ENCODE measurements at regions not wholly inside any gene's neighbourhood (a gene's known extent, or its start where the extent isn't known, plus 50 kb on each side); places are given as distances from the start of the nearest gene placed in this dataset.

GRCh38 chr6:110544472-110544871 lies 68.1 kb upstream of the SLC22A16 start:
- intact Hi-C loops (cut with DNase I): no loop called here
- FAIRE-seq: no peak
- no peak overlapping the region for H3K4me3 ChIP-seq (ENCODE audit: low read length in 3 of 3)
- TF ChIP-seq, protein P1, sequence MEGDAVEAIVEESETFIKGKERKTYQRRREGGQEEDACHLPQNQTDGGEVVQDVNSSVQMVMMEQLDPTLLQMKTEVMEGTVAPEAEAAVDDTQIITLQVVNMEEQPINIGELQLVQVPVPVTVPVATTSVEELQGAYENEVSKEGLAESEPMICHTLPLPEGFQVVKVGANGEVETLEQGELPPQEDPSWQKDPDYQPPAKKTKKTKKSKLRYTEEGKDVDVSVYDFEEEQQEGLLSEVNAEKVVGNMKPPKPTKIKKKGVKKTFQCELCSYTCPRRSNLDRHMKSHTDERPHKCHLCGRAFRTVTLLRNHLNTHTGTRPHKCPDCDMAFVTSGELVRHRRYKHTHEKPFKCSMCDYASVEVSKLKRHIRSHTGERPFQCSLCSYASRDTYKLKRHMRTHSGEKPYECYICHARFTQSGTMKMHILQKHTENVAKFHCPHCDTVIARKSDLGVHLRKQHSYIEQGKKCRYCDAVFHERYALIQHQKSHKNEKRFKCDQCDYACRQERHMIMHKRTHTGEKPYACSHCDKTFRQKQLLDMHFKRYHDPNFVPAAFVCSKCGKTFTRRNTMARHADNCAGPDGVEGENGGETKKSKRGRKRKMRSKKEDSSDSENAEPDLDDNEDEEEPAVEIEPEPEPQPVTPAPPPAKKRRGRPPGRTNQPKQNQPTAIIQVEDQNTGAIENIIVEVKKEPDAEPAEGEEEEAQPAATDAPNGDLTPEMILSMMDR (IDR thresholded peaks at IDR 0.05; ENCODE audit: borderline replicate concordance, extremely low read depth, insufficient read depth): no peak
- H3K36me3 ChIP-seq (ENCODE audit: control insufficient read depth in 2 of 3, insufficient read depth in 3 of 3, low read length in 3 of 3): no peaks in the 10 kb centered on the region
- H3K9me3 ChIP-seq (ENCODE audit: control insufficient read depth in 2 of 3, insufficient read depth in 1 of 3, low read length in 3 of 3): no peaks in the 10 kb centered on the region
- no peaks in the 10 kb centered on the region for H3K27me3 ChIP-seq (ENCODE audit: control insufficient read depth, insufficient read depth, low read length)
- no peak overlapping the region for H3K9ac ChIP-seq (ENCODE audit: low read length in 3 of 3)
- no peaks in the 10 kb centered on the region for H3K4me1 ChIP-seq (ENCODE audit: control insufficient read depth in 2 of 3, insufficient read depth in 2 of 3, low read depth in 1 of 3, low read length in 3 of 3)
- no peak for DNase-seq
- H3K27ac ChIP-seq (ENCODE audit: low read depth in 2 of 2, low read length in 2 of 2): no peak overlapping the region

DNA sequence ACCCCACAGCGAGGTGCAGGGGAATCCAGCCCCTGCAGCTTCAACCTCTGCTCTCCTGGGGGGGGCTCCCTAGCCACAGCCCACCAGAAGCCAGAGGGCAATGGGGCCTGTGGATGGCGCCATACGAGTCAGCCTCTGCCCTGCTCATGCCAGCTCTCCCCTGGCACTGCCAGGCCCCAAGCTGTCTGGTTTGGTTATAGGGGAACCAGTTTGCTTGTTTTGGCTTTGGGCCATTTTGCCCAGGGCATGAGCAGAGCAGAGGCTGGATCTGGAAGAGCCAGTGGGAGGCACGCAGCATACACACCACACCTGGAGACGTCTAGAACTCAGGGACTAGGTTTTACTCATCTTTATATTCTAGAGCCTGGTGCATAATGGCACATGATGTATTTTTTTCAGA lies 66.7 kb upstream of the SLC22A16 start:
- Histone ChIP-seq H3K27me3 (ENCODE audit: control insufficient read depth, insufficient read depth, low read length) (no peaks in the 10 kb centered on the region), H3K27ac (ENCODE audit: low read depth in 2 of 2, low read length in 2 of 2) (no peak overlapping the region), H3K4me3 (ENCODE audit: low read length in 3 of 3) (no peak overlapping the region), H3K36me3 (ENCODE audit: control insufficient read depth in 2 of 3, insufficient read depth in 3 of 3, low read length in 3 of 3) (no peaks in the 10 kb centered on the region), H3K9ac (ENCODE audit: low read length in 3 of 3) (no peak overlapping the region), H3K9me3 (ENCODE audit: control insufficient read depth in 2 of 3, insufficient read depth in 1 of 3, low read length in 3 of 3) (no peaks in the 10 kb centered on the region), H3K4me1 (ENCODE audit: control insufficient read depth in 2 of 3, insufficient read depth in 2 of 3, low read depth in 1 of 3, low read length in 3 of 3) (no peaks in the 10 kb centered on the region)
- TF ChIP-seq, protein P1 (IDR thresholded peaks at IDR 0.05; ENCODE audit: borderline replicate concordance, extremely low read depth, insufficient read depth): no peak
- FAIRE-seq (no peak), DNase-seq (no peak)
- intact Hi-C loops (cut with DNase I): no loop called here

DNA sequence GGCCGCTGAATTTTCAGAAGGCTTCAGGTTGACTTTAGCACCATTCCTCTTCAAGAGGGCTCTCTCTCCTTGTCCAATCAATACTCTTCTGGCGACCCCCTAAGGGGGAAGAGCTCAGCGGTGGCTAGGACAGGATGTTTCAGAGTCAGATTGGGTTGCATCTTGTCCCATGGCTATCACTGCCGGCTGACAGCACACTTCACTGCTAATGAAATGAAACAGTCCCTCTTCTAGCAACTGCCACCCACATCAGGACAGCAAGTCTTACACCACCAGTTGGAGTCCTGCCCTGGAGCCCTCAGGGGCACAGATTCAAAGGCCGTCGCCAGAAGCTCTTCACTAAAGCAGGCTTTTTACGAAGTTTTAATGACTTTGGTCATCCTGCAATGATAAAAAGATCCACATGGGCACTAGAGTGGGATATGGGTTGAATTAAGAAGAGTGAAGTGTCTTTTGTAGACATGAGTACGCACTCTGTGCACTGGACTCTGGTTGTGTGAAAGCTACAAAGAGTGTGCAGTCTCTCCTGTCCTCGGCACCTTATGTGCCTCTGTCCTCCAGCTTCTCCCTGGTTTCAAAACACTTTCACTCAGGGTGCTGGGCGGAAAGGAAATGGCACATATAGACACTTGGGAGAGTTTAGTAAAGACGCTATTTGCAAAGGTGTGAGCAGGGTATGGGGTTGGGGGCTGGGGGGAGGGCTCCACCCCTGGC lies 66.1 kb upstream of the SLC22A16 start:
- intact Hi-C loops (cut with DNase I): no loop called here
- H3K27me3 ChIP-seq (ENCODE audit: control insufficient read depth, insufficient read depth, low read length): no peaks in the 10 kb centered on the region
- no peak for FAIRE-seq
- H3K27ac ChIP-seq (ENCODE audit: low read depth in 2 of 2, low read length in 2 of 2): no peak overlapping the region
- TF ChIP-seq, protein P1 (IDR thresholded peaks at IDR 0.05; ENCODE audit: borderline replicate concordance, extremely low read depth, insufficient read depth): no peak
- H3K9me3 ChIP-seq (ENCODE audit: control insufficient read depth in 2 of 3, insufficient read depth in 1 of 3, low read length in 3 of 3): no peaks in the 10 kb centered on the region
- no peaks in the 10 kb centered on the region for H3K4me1 ChIP-seq (ENCODE audit: control insufficient read depth in 2 of 3, insufficient read depth in 2 of 3, low read depth in 1 of 3, low read length in 3 of 3)
- no peak for DNase-seq
- H3K4me3 ChIP-seq (ENCODE audit: low read length in 3 of 3): no peak overlapping the region
- H3K9ac ChIP-seq (ENCODE audit: low read length in 3 of 3): no peak overlapping the region
- H3K36me3 ChIP-seq (ENCODE audit: control insufficient read depth in 2 of 3, insufficient read depth in 3 of 3, low read length in 3 of 3): no peaks in the 10 kb centered on the region

All from kidney (tissue), 13 donors.